WTC11 (cell line): ENCODE measurements at regions not wholly inside any gene's neighbourhood (a gene's known extent, or its start where the extent isn't known, plus 50 kb on each side); places are given as distances from the start of the nearest gene placed in this dataset.

Experiments used
- ATAC-seq: fragments of 200-7000 bp; cut with Tn5 transposase; 2 replicates; pipeline ENCODE4 v1.10.0; 2021; ENCODE audit warnings: mild to moderate bottlenecking, moderate library complexity
- CTCF ChIA-PET: fragments of 300-600 bp; sonication (Branson Sonifier 250); formaldehyde crosslinking; loops from one replicate; lab custom pipeline; 2021; ENCODE audit warnings: antibody characterized with exemption; lab: Charles Lee
- POLR2A ChIA-PET: fragments of 350-600 bp; sonication (Branson Sonifier 250); formaldehyde crosslinking; loops from one replicate; lab custom pipeline; 2021; ENCODE audit warnings: antibody characterized with exemption; lab: Charles Lee
- DNase-seq: peaks from one replicate; pipeline ENCODE4 v3.0.0; 2021; ENCODE audit warnings: low spot score
- H3K27ac Mint-ChIP-seq: 2 replicates; pipeline ENCODE4 v1.8.0; 2021; ENCODE audit warnings: mixed read lengths
- H3K27me3 Mint-ChIP-seq: 2 replicates; pipeline ENCODE4 v1.8.0; 2021; ENCODE audit warnings: low read depth, mild to moderate bottlenecking, moderate library complexity, mixed read lengths
- H3K36me3 Mint-ChIP-seq: 2 replicates; pipeline ENCODE4 v1.8.0; 2021; ENCODE audit warnings: mixed read lengths
- H3K4me1 Mint-ChIP-seq: 2 replicates; pipeline ENCODE4 v1.8.0; 2022; ENCODE audit warnings: mixed read lengths
- H3K4me3 Mint-ChIP-seq: 2 replicates; pipeline ENCODE4 v1.8.0; 2021; ENCODE audit warnings: mild to moderate bottlenecking, moderate library complexity, mixed read lengths
- H3K9me3 Mint-ChIP-seq: 2 replicates; pipeline ENCODE4 v1.8.0; 2021; ENCODE audit warnings: mixed read lengths
- AR ChIP-seq: fragments of 250-450 bp; sonication (Bioruptor Pico); IDR thresholded peaks from 2 replicates; pipeline ENCODE4 v1.9.0; 2021; ENCODE audit warnings: mild to moderate bottlenecking
- CREB1 ChIP-seq: sonication (generic); formaldehyde crosslinking; IDR thresholded peaks from 2 replicates; pipeline ENCODE4 v1.8.0; 2023; ENCODE audit warnings: mild to moderate bottlenecking, missing genetic modification reagents
- FOXJ3 ChIP-seq: sonication (generic); formaldehyde crosslinking; IDR thresholded peaks from 2 replicates; pipeline ENCODE4 v1.9.0; 2021; ENCODE audit warnings: missing genetic modification reagents, mild to moderate bottlenecking, borderline replicate concordance
- FOXP4 ChIP-seq: sonication (generic); formaldehyde crosslinking; IDR thresholded peaks from 2 replicates; pipeline ENCODE4 v1.8.0; 2022; ENCODE audit warnings: mild to moderate bottlenecking, missing genetic modification reagents
- NFATC4 ChIP-seq: fragments of 250-450 bp; sonication (Bioruptor Pico); IDR thresholded peaks from 2 replicates; pipeline ENCODE4 v1.9.0; 2021; ENCODE audit warnings: mild to moderate bottlenecking
- ZNF219 ChIP-seq: sonication (generic); formaldehyde crosslinking; IDR thresholded peaks from 2 replicates; pipeline ENCODE4 v1.8.0; 2023; ENCODE audit warnings: missing genetic modification reagents, mild to moderate bottlenecking, borderline replicate concordance
- ZNF232 ChIP-seq: sonication (generic); formaldehyde crosslinking; IDR thresholded peaks from 2 replicates; pipeline ENCODE4 v1.8.0; 2022; ENCODE audit warnings: mild to moderate bottlenecking, missing genetic modification reagents
- ZNF317 ChIP-seq: sonication (generic); formaldehyde crosslinking; IDR thresholded peaks from 2 replicates; pipeline ENCODE4 v1.8.1; 2023; ENCODE audit warnings: low read depth, mild to moderate bottlenecking, moderate library complexity, missing genetic modification reagents, borderline replicate concordance
- ZNF671 ChIP-seq: fragments of 250-450 bp; sonication (Bioruptor Pico); IDR thresholded peaks from 2 replicates; pipeline ENCODE4 v1.8.0; 2021; ENCODE audit warnings: mild to moderate bottlenecking
- TF ChIP-seq, protein P1 (sequence below): sonication (generic); formaldehyde crosslinking; IDR thresholded peaks from 2 replicates; pipeline ENCODE4 v1.8.0; 2023; ENCODE audit warnings: missing genetic modification reagents, mild to moderate bottlenecking, borderline replicate concordance
- TF ChIP-seq, protein P2 (sequence below): sonication (generic); formaldehyde crosslinking; conservative IDR thresholded peaks from 2 replicates; pipeline ENCODE4 v1.8.1; 2023; ENCODE audit warnings: mild to moderate bottlenecking, low read depth, missing genetic modification reagents, moderate library complexity
- TF ChIP-seq, protein P3 (sequence below): fragments of 200-600 bp; IDR thresholded peaks from 2 replicates; pipeline ENCODE4 v1.8.0; 2022; ENCODE audit warnings: antibody characterized with exemption
- TF ChIP-seq, protein P4 (sequence below): fragments of 250-450 bp; sonication (Bioruptor Pico); IDR thresholded peaks from 2 replicates; pipeline ENCODE4 v1.8.0; 2021; ENCODE audit warnings: mild to moderate bottlenecking
- TF ChIP-seq, protein P5 (sequence below): sonication (generic); formaldehyde crosslinking; IDR thresholded peaks from 2 replicates; pipeline ENCODE4 v1.8.0; 2022; ENCODE audit warnings: missing genetic modification reagents

GRCh38 chr16:73747328-73747727 is 549.3 kb upstream of the PSMD7 start (continued):
- TF ChIP-seq, protein P1, sequence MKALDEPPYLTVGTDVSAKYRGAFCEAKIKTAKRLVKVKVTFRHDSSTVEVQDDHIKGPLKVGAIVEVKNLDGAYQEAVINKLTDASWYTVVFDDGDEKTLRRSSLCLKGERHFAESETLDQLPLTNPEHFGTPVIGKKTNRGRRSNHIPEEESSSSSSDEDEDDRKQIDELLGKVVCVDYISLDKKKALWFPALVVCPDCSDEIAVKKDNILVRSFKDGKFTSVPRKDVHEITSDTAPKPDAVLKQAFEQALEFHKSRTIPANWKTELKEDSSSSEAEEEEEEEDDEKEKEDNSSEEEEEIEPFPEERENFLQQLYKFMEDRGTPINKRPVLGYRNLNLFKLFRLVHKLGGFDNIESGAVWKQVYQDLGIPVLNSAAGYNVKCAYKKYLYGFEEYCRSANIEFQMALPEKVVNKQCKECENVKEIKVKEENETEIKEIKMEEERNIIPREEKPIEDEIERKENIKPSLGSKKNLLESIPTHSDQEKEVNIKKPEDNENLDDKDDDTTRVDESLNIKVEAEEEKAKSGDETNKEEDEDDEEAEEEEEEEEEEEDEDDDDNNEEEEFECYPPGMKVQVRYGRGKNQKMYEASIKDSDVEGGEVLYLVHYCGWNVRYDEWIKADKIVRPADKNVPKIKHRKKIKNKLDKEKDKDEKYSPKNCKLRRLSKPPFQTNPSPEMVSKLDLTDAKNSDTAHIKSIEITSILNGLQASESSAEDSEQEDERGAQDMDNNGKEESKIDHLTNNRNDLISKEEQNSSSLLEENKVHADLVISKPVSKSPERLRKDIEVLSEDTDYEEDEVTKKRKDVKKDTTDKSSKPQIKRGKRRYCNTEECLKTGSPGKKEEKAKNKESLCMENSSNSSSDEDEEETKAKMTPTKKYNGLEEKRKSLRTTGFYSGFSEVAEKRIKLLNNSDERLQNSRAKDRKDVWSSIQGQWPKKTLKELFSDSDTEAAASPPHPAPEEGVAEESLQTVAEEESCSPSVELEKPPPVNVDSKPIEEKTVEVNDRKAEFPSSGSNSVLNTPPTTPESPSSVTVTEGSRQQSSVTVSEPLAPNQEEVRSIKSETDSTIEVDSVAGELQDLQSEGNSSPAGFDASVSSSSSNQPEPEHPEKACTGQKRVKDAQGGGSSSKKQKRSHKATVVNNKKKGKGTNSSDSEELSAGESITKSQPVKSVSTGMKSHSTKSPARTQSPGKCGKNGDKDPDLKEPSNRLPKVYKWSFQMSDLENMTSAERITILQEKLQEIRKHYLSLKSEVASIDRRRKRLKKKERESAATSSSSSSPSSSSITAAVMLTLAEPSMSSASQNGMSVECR (CRISPR knock-in tag) = no peak
- TF ChIP-seq ZNF232 (CRISPR knock-in tag) = no peak
- TF ChIP-seq NFATC4 (CRISPR knock-in tag) = no peak
- TF ChIP-seq, protein P2, sequence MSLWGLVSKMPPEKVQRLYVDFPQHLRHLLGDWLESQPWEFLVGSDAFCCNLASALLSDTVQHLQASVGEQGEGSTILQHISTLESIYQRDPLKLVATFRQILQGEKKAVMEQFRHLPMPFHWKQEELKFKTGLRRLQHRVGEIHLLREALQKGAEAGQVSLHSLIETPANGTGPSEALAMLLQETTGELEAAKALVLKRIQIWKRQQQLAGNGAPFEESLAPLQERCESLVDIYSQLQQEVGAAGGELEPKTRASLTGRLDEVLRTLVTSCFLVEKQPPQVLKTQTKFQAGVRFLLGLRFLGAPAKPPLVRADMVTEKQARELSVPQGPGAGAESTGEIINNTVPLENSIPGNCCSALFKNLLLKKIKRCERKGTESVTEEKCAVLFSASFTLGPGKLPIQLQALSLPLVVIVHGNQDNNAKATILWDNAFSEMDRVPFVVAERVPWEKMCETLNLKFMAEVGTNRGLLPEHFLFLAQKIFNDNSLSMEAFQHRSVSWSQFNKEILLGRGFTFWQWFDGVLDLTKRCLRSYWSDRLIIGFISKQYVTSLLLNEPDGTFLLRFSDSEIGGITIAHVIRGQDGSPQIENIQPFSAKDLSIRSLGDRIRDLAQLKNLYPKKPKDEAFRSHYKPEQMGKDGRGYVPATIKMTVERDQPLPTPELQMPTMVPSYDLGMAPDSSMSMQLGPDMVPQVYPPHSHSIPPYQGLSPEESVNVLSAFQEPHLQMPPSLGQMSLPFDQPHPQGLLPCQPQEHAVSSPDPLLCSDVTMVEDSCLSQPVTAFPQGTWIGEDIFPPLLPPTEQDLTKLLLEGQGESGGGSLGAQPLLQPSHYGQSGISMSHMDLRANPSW (CRISPR knock-in tag) = no peak
- TF ChIP-seq, protein P3, sequence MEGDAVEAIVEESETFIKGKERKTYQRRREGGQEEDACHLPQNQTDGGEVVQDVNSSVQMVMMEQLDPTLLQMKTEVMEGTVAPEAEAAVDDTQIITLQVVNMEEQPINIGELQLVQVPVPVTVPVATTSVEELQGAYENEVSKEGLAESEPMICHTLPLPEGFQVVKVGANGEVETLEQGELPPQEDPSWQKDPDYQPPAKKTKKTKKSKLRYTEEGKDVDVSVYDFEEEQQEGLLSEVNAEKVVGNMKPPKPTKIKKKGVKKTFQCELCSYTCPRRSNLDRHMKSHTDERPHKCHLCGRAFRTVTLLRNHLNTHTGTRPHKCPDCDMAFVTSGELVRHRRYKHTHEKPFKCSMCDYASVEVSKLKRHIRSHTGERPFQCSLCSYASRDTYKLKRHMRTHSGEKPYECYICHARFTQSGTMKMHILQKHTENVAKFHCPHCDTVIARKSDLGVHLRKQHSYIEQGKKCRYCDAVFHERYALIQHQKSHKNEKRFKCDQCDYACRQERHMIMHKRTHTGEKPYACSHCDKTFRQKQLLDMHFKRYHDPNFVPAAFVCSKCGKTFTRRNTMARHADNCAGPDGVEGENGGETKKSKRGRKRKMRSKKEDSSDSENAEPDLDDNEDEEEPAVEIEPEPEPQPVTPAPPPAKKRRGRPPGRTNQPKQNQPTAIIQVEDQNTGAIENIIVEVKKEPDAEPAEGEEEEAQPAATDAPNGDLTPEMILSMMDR = no peak
- TF ChIP-seq ZNF219 (CRISPR knock-in tag) = no peak
- no peak for TF ChIP-seq ZNF671 (CRISPR knock-in tag)
- no peak for TF ChIP-seq CREB1 (CRISPR knock-in tag)
- no peak for TF ChIP-seq FOXP4
- TF ChIP-seq, protein P4, sequence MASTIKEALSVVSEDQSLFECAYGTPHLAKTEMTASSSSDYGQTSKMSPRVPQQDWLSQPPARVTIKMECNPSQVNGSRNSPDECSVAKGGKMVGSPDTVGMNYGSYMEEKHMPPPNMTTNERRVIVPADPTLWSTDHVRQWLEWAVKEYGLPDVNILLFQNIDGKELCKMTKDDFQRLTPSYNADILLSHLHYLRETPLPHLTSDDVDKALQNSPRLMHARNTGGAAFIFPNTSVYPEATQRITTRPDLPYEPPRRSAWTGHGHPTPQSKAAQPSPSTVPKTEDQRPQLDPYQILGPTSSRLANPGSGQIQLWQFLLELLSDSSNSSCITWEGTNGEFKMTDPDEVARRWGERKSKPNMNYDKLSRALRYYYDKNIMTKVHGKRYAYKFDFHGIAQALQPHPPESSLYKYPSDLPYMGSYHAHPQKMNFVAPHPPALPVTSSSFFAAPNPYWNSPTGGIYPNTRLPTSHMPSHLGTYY (CRISPR knock-in tag) = no peak
- TF ChIP-seq ZNF317 (CRISPR knock-in tag) = no peak
- TF ChIP-seq FOXJ3 (CRISPR knock-in tag) = no peak

GRCh38 chr16:73746554-73746953 is 550.1 kb upstream of the PSMD7 start:
- Mint-ChIP-seq H3K4me1 (peaks cover 18% of the 10 kb centered on the region), H3K36me3 (no peaks in the 10 kb centered on the region; the same call in 1 of the 2 replicates), H3K27me3 (no peaks in the 10 kb centered on the region), H3K9me3 (peaks cover 19% of the 10 kb centered on the region), H3K4me3 (no peak overlapping the region), H3K27ac (no peak overlapping the region)
- no peak for DNase-seq
- POLR2A ChIA-PET = interaction anchor here (0.6 kb wide), 1 partner anchor 145 kb away, joined by 4 read pairs; no protein-coding TSS in a partner anchor
- CTCF ChIA-PET = no interaction called here
- no peak for ATAC-seq
- TF ChIP-seq, protein P5, sequence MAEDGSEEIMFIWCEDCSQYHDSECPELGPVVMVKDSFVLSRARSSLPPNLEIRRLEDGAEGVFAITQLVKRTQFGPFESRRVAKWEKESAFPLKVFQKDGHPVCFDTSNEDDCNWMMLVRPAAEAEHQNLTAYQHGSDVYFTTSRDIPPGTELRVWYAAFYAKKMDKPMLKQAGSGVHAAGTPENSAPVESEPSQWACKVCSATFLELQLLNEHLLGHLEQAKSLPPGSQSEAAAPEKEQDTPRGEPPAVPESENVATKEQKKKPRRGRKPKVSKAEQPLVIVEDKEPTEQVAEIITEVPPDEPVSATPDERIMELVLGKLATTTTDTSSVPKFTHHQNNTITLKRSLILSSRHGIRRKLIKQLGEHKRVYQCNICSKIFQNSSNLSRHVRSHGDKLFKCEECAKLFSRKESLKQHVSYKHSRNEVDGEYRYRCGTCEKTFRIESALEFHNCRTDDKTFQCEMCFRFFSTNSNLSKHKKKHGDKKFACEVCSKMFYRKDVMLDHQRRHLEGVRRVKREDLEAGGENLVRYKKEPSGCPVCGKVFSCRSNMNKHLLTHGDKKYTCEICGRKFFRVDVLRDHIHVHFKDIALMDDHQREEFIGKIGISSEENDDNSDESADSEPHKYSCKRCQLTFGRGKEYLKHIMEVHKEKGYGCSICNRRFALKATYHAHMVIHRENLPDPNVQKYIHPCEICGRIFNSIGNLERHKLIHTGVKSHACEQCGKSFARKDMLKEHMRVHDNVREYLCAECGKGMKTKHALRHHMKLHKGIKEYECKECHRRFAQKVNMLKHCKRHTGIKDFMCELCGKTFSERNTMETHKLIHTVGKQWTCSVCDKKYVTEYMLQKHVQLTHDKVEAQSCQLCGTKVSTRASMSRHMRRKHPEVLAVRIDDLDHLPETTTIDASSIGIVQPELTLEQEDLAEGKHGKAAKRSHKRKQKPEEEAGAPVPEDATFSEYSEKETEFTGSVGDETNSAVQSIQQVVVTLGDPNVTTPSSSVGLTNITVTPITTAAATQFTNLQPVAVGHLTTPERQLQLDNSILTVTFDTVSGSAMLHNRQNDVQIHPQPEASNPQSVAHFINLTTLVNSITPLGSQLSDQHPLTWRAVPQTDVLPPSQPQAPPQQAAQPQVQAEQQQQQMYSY (CRISPR knock-in tag) = no peak
- TF ChIP-seq AR (CRISPR knock-in tag) = no peak
